PC-9 (cell line): ENCODE measurements at regions not wholly inside any gene's neighbourhood (a gene's known extent, or its start where the extent isn't known, plus 50 kb on each side); places are given as distances from the start of the nearest gene placed in this dataset.

Experiments
- CTCF ChIP-seq: fragments of 200-600 bp; sonication (generic); conservative IDR thresholded peaks from 2 replicates; pipeline ENCODE4 v1.6.1; 2017; ENCODE audit warnings: mixed run types, antibody characterized with exemption, mild to moderate bottlenecking, moderate library complexity
- EZH2 ChIP-seq: fragments of 200-600 bp; sonication (generic); IDR thresholded peaks from 2 replicates; pipeline ENCODE4 v1.8.0; 2017; ENCODE audit warnings: antibody characterized with exemption, low read depth

- no peak for TF ChIP-seq CTCF
- no peak for TF ChIP-seq EZH2
Observed at GRCh38 chrX:17294561-17294960, 80.4 kb upstream of the NHS start.
